ENCODE measurements at regions not wholly inside any gene's neighbourhood (a gene's known extent, or its start where the extent isn't known, plus 50 kb on each side); places are given as distances from the start of the nearest gene placed in this dataset.
"Not testable (repeated sequence)": the region's sequence is repeated elsewhere in the genome, so short reads cannot be mapped to it uniquely, and the experiment has no call there.

- Histone ChIP-seq H3K27ac (ENCODE audit: low read length) (no peak overlapping the region), H3K4me1 (ENCODE audit: control insufficient read depth, insufficient read depth, low read length) (no peaks in the 10 kb centered on the region), H3K27me3 (ENCODE audit: control insufficient read depth, insufficient read depth) (no peaks in the 10 kb centered on the region), H3K9me3 (ENCODE audit: control insufficient read depth, low read length) (no peaks in the 10 kb centered on the region), H3K4me3 (ENCODE audit: low read length) (no peak overlapping the region)
- intact Hi-C loops (cut with DNase I), result no loop called here
- DNase-seq (no peak), ATAC-seq (no peak)
- WGBS, result 61% methylated on average over 6 of the region's 6 CpGs
These were observed 536.9 kb downstream of the TMX3 start for GRCh38 chr18:68177807-68178702.

GRCh38 chr18:68176901-68177300 is 538.0 kb downstream of the TMX3 start:
- Histone ChIP-seq H3K4me3 (ENCODE audit: low read length) (no peak overlapping the region), H3K27ac (ENCODE audit: low read length) (no peak overlapping the region), H3K9me3 (ENCODE audit: control insufficient read depth, low read length) (no peaks in the 10 kb centered on the region), H3K4me1 (ENCODE audit: control insufficient read depth, insufficient read depth, low read length) (no peaks in the 10 kb centered on the region), H3K27me3 (ENCODE audit: control insufficient read depth, insufficient read depth) (no peaks in the 10 kb centered on the region)
- ATAC-seq, result no peak
- DNase-seq, result no peak
- intact Hi-C loops (cut with DNase I), result no loop called here

- H3K9me3 ChIP-seq (ENCODE audit: control insufficient read depth, low read length), result no peaks in the 10 kb centered on the region
- H3K27ac ChIP-seq (ENCODE audit: low read length), result no peak overlapping the region
- WGBS, result 73% methylated on average over 17 of the region's 17 CpGs
- peak in 1 of 3 donors; percentile 18 for DNase-seq
- no peaks in the 10 kb centered on the region for H3K27me3 ChIP-seq (ENCODE audit: control insufficient read depth, insufficient read depth)
- no peak overlapping the region for H3K4me3 ChIP-seq (ENCODE audit: low read length)
- no peak for ATAC-seq
- H3K4me1 ChIP-seq (ENCODE audit: control insufficient read depth, insufficient read depth, low read length), result no peaks in the 10 kb centered on the region
- intact Hi-C loops (cut with DNase I), result no loop called here
These were observed 541.9 kb downstream of the TMX3 start for GRCh38 chr18:68172842-68173549.

- ATAC-seq (no peak), DNase-seq (no peak)
- WGBS, result 61% methylated on average over 4 of the region's 4 CpGs
- Histone ChIP-seq H3K4me3 (ENCODE audit: low read length) (no peak overlapping the region), H3K4me1 (ENCODE audit: control insufficient read depth, insufficient read depth, low read length) (no peaks in the 10 kb centered on the region), H3K27ac (ENCODE audit: low read length) (no peak overlapping the region), H3K27me3 (ENCODE audit: control insufficient read depth, insufficient read depth) (no peaks in the 10 kb centered on the region), H3K9me3 (ENCODE audit: control insufficient read depth, low read length) (no peaks in the 10 kb centered on the region)
- intact Hi-C loops (cut with DNase I), result no loop called here
These were observed 550.0 kb downstream of the TMX3 start for GRCh38 chr18:68164909-68165308.

- H3K27ac ChIP-seq (ENCODE audit: low read length); H3K4me3 ChIP-seq (ENCODE audit: low read length); DNase-seq; ATAC-seq; H3K9me3 ChIP-seq (ENCODE audit: control insufficient read depth, low read length); intact Hi-C loops (cut with DNase I); H3K4me1 ChIP-seq (ENCODE audit: control insufficient read depth, insufficient read depth, low read length); H3K27me3 ChIP-seq (ENCODE audit: control insufficient read depth, insufficient read depth): not testable (repeated sequence)
- 77% methylated on average over 5 of the region's 5 CpGs for WGBS
These were observed 561.1 kb downstream of the TMX3 start for GRCh38 chr18:68153821-68154220.

GRCh38 chr18:68152770-68153169 is 562.1 kb downstream of the TMX3 start:
- WGBS, result 65% methylated on average over 7 of the region's 7 CpGs
- Histone ChIP-seq H3K4me3 (ENCODE audit: low read length) (no peak overlapping the region), H3K27me3 (ENCODE audit: control insufficient read depth, insufficient read depth) (no peaks in the 10 kb centered on the region), H3K9me3 (ENCODE audit: control insufficient read depth, low read length) (no peaks in the 10 kb centered on the region), H3K27ac (ENCODE audit: low read length) (no peak overlapping the region), H3K4me1 (ENCODE audit: control insufficient read depth, insufficient read depth, low read length) (no peaks in the 10 kb centered on the region)
- peak in 1 of 3 donors; percentile 24 for DNase-seq
- intact Hi-C loops (cut with DNase I), result no loop called here
- ATAC-seq, result peak in 1 of 2 donors; percentile 24

- DNase-seq, result no peak
- Histone ChIP-seq H3K4me1 (ENCODE audit: control insufficient read depth, insufficient read depth, low read length) (no peaks in the 10 kb centered on the region), H3K27me3 (ENCODE audit: control insufficient read depth, insufficient read depth) (no peaks in the 10 kb centered on the region), H3K9me3 (ENCODE audit: control insufficient read depth, low read length) (no peaks in the 10 kb centered on the region), H3K4me3 (ENCODE audit: low read length) (no peak overlapping the region), H3K27ac (ENCODE audit: low read length) (no peak overlapping the region)
- intact Hi-C loops (cut with DNase I), result no loop called here
- WGBS, result 77% methylated on average over 2 of the region's 2 CpGs
- no peak for ATAC-seq
These were observed 563.9 kb downstream of the TMX3 start for GRCh38 chr18:68150961-68151360.

GRCh38 chr18:68148863-68149262 is 566.0 kb downstream of the TMX3 start:
- ATAC-seq (no peak), DNase-seq (no peak)
- intact Hi-C loops (cut with DNase I), result no loop called here
- H3K27ac ChIP-seq (ENCODE audit: low read length), result no peak overlapping the region
- no peaks in the 10 kb centered on the region for H3K4me1 ChIP-seq (ENCODE audit: control insufficient read depth, insufficient read depth, low read length)
- H3K27me3 ChIP-seq (ENCODE audit: control insufficient read depth, insufficient read depth), result no peaks in the 10 kb centered on the region
- 22% methylated on average over 3 of the region's 3 CpGs for WGBS
- H3K9me3 ChIP-seq (ENCODE audit: control insufficient read depth, low read length), result no peaks in the 10 kb centered on the region
- H3K4me3 ChIP-seq (ENCODE audit: low read length), result no peak overlapping the region

GRCh38 chr18:68147728-68148127 is 567.2 kb downstream of the TMX3 start:
- H3K9me3 ChIP-seq (ENCODE audit: control insufficient read depth, low read length), result no peaks in the 10 kb centered on the region
- no peak overlapping the region for H3K27ac ChIP-seq (ENCODE audit: low read length)
- ATAC-seq (no peak), DNase-seq (no peak)
- no peaks in the 10 kb centered on the region for H3K27me3 ChIP-seq (ENCODE audit: control insufficient read depth, insufficient read depth)
- WGBS, result 81% methylated on average over 2 of the region's 2 CpGs
- intact Hi-C loops (cut with DNase I), result no loop called here
- no peaks in the 10 kb centered on the region for H3K4me1 ChIP-seq (ENCODE audit: control insufficient read depth, insufficient read depth, low read length)
- no peak overlapping the region for H3K4me3 ChIP-seq (ENCODE audit: low read length)

GRCh38 chr18:68121826-68122225 is 593.1 kb downstream of the TMX3 start:
- DNase-seq (no peak), ATAC-seq (no peak)
- H3K27me3 ChIP-seq (ENCODE audit: control insufficient read depth, insufficient read depth), result no peaks in the 10 kb centered on the region
- no peak overlapping the region for H3K27ac ChIP-seq (ENCODE audit: low read length)
- 89% methylated on average over 1 of the region's 1 CpG for WGBS
- H3K4me3 ChIP-seq (ENCODE audit: low read length), result no peak overlapping the region
- no peaks in the 10 kb centered on the region for H3K4me1 ChIP-seq (ENCODE audit: control insufficient read depth, insufficient read depth, low read length)
- H3K9me3 ChIP-seq (ENCODE audit: control insufficient read depth, low read length), result no peaks in the 10 kb centered on the region
- intact Hi-C loops (cut with DNase I), result no loop called here

- Histone ChIP-seq H3K4me1 (ENCODE audit: control insufficient read depth, insufficient read depth, low read length) (no peaks in the 10 kb centered on the region), H3K4me3 (ENCODE audit: low read length) (no peak overlapping the region), H3K27ac (ENCODE audit: low read length) (no peak overlapping the region), H3K27me3 (ENCODE audit: control insufficient read depth, insufficient read depth) (no peaks in the 10 kb centered on the region), H3K9me3 (ENCODE audit: control insufficient read depth, low read length) (no peaks in the 10 kb centered on the region)
- ATAC-seq (no peak), DNase-seq (no peak)
- intact Hi-C loops (cut with DNase I), result no loop called here
- 83% methylated on average over 5 of the region's 5 CpGs for WGBS
These were observed 593.6 kb downstream of the TMX3 start for GRCh38 chr18:68121308-68121707.
